ENCODE measurements at regions not wholly inside any gene's neighbourhood (a gene's known extent, or its start where the extent isn't known, plus 50 kb on each side); places are given as distances from the start of the nearest gene placed in this dataset.

DNA sequence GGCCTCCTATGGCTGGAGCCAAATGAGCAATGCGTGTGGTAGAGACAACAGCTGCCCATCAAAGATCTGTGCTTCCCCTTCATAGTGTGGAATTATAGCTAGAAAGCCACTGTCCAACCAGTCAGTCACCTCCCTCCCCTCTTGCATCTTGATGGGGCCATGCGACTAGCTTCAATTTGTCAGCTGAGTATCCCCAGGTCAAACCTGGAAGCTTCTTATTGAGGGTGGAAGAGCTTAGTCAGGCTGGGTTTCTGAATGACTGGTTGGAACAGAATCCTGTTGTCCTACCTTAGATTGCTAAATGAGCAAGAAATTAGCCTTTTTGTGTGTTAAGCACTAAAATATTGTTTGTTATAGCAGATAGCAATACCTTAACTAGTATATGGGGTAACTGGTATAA, 625.4 kb downstream of the PTPRC start:
- no peak for DNase-seq (ENCODE audit: extremely low read depth, low read depth)

GRCh38 chr1:199264911-199265310, 626.1 kb downstream of the PTPRC start:
- DNase-seq (ENCODE audit: extremely low read depth, low read depth): no peak

GRCh38 chr1:199265319-199265718, 626.5 kb downstream of the PTPRC start:
- DNase-seq (ENCODE audit: extremely low read depth, low read depth): no peak

DNA sequence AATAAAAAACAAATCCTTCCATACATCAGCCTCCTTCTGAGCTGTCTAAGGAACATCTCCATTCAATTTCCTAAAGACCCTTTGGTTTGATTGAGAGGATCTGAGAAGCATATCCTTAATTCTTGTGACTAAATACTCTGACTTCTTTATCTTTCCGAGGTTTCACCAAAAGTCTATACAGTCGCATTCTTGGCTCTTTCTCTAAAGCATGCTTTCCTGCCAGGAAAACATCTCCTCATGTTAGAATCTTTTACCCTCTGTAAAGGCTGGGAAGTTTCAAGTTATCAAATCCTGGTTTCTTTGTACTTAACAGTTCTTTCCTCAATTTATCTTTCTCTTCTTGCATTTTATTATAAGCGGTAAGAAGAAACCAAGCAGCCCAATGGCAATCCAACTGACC, 630.4 kb downstream of the PTPRC start:
- no peak for DNase-seq (ENCODE audit: extremely low read depth, low read depth)

GRCh38 chr1:199272139-199272544, 633.3 kb downstream of the PTPRC start:
- peak; percentile 11 for DNase-seq (ENCODE audit: extremely low read depth, low read depth)

GRCh38 chr1:199272628-199273086, 633.8 kb downstream of the PTPRC start:
- peak; percentile 84 for DNase-seq (ENCODE audit: extremely low read depth, low read depth)

DNA sequence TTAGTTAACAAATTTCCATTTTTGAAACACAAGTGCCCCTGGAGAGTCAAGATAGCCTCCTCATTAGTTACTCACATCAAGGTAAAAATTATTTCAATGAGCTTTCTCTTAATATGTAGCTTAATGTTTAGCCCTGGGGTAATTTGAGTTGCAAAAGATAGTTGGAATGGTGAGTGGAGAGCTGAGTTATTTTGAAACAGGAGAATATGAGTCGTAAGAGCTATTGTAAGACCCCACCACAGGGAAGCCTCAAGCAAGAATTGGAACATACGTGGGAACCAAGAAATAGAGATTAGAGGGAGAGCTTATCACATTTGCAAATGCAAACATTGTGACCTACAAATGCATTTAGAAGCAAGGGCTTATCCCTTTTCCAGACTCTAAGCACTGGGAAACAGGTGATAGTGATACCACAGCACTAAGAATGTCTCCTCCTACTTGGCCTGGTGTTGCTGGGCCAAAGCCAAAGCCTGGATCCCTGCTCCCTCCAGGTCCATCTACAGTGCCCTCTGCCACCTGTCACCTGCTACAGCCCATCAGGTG, 635.1 kb downstream of the PTPRC start:
- peak; percentile 11 for DNase-seq (ENCODE audit: extremely low read depth, low read depth)

- no peak for DNase-seq (ENCODE audit: extremely low read depth, low read depth)
Observed at GRCh38 chr1:199279067-199279466, 640.2 kb downstream of the PTPRC start.

DNA sequence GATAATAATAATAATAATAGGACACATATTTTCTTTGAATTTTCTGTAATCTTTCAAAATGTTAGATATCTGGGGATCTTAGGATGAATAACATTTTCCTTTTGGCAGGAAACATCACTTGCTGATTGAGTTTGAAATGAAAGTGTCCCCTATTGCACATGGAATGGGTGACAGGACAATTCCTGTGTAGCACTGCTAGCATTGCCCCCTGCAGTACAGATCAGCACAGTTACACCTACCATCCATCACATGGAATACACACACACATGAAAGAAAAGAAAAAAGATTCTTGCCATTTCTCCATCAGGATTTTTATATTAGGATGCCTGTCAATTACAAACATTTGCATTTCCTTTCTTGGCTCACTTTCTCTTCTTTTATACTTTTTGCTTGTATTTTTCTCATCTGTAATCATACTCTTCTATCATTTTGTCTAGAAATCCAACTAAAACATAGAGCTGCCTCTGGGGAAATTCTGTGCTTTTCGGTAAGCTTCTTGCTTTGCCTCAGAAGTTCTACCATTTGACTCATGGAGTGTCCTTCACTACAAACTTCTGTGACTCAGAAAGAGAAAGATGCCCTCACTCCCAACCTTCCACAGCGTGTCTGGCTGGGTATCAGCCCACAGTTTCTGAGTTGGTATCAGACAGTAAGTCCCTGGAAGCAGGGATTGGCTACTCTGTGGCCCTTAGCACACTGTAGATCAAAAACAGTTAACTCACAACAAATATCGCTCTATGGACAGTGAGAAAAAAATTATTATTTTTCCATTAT, 641.2 kb downstream of the PTPRC start:
- no peak for DNase-seq (ENCODE audit: extremely low read depth, low read depth)

DNA sequence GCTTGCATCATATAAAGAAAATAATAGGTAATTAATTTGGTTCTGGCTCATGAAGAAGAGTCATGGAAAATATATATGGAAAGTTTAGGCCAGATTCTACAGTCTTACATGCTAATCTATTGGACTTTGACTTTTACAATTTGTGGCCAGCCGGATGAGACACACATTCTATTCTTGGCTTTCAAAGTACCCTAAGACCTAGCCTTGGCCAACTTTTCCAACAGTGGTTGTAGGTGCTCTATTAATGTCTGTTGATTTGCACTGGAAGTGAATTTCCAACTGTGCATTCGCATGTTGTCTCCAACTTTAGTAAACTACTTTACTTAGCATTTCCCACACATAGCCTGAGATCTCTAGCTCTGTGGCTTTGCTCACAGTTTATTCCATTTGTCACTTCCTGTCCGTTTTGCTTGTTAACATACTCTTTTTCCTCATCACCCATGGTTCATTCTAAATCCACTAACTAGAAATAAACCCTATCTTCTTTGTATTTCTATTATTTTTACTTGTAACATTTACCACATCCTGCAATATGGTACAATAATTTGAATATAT, 644.0 kb downstream of the PTPRC start:
- DNase-seq (ENCODE audit: extremely low read depth, low read depth): no peak

GRCh38 chr1:199283794-199284193, 645.0 kb downstream of the PTPRC start:
- no peak for DNase-seq (ENCODE audit: extremely low read depth, low read depth)

GRCh38 chr1:199287206-199287605, 648.4 kb downstream of the PTPRC start:
- no peak for DNase-seq (ENCODE audit: extremely low read depth, low read depth)

- DNase-seq (ENCODE audit: extremely low read depth, low read depth): no peak
Observed at GRCh38 chr1:199287647-199288046, 648.8 kb downstream of the PTPRC start.

DNA sequence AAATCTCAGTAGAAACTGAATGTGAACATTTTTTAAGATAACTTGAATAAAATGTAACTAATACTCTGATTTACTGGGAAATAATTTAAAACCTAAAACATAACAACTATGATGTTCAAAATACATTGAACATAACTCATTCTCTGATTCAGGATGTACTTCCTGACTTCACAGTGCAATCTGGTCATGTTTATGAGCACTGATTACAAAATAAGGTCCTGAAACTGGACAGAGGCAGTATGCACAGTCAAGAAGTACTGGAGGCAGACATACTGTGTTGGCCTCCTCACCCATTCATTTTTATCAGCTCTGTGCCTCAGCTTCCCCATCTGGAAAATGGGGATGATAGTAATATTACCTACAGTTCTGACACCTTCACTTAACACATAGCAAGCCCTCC, 651.3 kb downstream of the PTPRC start:
- DNase-seq (ENCODE audit: extremely low read depth, low read depth): no peak

GRCh38 chr1:199291022-199291740, 652.3 kb downstream of the PTPRC start:
- no peak for DNase-seq (ENCODE audit: extremely low read depth, low read depth)

- DNase-seq (ENCODE audit: extremely low read depth, low read depth): no peak
Observed at GRCh38 chr1:199292896-199293295, 654.1 kb downstream of the PTPRC start.

DNA sequence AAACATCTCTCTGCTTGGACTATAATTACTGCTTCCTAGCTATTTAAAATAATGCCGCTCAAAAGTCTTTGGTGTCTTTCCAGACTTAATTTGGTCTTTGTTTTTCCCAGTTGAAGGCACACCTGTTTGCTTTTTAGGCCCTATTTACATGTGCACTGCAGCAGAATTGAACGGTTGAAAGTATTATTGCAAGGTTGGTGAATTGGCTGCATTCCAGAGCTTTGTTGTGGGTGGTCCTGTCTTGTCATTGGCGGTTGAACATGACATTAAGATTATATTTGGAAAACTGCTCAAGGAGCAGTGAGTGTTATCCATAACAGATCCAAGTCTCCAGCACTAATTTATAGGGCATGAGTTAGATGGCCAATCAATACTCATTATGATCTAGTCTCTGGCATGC, 656.3 kb downstream of the PTPRC start:
- DNase-seq (ENCODE audit: extremely low read depth, low read depth): no peak

GRCh38 chr1:199297174-199297573, 658.3 kb downstream of the PTPRC start:
- no peak for DNase-seq (ENCODE audit: extremely low read depth, low read depth)

DNA sequence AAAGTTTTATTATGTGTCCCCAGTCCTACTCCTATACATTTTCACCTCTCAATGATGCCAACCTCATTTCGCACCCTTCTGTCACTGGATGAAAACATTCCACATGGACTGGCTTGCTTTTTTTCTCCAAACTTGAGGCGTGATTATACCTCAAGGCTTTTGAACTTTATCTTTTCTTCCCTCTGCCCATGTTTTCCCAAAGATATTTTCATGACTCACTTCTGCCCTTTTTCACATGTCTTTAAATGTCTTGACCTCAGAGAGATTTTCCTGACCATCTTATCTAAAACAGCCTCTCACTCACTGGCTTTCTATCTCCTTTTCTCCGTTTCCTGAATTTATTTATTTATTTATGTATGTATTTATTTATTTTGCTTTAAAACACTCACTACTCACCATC, 659.0 kb downstream of the PTPRC start:
- peak; percentile 6 for DNase-seq (ENCODE audit: extremely low read depth, low read depth)

DNA sequence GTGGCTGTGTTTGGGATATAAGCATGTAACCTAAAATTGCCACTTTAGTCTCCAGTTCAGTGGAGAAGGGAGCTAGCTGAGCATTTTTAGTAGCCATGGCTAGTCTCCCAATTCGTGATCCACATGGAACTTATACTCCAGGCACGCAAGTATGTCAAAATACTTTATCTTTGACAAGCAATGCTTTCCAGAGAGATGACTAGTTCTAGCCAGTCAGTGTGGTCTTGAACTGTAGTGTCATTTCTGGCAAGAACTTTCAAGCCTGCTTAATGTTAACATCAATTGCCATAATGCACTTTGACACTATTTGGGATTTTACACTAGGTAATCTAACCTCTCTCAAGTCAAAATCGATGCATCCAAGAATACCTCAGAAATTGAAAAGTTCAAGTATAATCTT, 660.0 kb downstream of the PTPRC start:
- DNase-seq (ENCODE audit: extremely low read depth, low read depth): no peak

DNA sequence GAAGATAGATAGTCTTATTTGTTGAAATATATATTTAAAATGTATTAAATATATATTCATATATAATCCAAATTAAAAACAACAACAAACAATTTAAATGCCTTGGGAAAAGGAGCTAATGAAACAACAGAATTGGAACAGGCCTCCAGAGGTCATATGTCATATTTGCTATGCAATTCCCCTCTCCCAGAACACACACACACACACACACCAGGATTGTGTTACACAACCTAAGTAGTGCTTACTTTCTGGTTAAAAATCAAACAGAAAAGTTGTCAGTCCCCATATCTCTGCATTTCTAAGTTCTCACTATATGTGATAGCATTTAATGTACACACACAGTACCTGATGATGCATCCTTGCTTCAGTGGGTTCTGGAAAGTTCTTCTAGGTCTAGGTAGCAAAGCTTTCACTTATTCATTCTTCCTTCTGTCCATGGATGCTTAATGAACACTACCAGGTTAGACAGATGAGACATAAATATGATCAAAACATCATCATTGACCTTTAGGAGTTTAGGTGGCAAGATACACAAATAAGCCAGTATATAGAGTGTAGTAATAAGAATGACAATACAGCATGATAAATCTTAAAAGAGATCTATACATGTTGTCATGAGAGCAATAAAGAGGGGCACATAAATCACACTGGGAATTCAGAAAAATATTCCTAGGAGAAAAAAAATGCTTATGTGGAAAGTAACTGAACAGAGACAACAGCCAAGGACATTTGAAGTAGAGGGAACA, 662.8 kb downstream of the PTPRC start:
- DNase-seq (ENCODE audit: extremely low read depth, low read depth): no peak
